ENCODE measurements at regions not wholly inside any gene's neighbourhood (a gene's known extent, or its start where the extent isn't known, plus 50 kb on each side); places are given as distances from the start of the nearest gene placed in this dataset.

DNA sequence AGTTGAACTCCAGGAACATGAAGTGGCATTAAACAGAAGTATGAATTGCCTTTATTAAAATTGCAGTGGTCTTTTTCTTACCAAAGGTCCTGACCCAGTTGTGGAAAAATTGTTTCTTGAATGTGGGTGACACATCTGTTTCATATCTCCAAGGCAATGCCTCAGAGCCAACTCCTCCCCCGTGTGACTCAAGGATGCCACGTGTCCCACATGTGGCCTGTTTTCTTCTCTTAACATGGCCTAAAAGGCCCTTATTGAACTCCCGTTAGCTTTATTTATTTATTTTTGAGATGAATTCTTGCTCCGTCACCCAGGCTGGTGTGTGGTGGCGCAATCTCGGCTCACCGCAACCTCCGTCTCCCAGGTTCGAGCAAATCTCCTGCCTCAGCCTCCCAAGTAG lies 128.4 kb upstream of the ESR1 start:
- WGBS, 2 donors = 83 to 84% methylated on average over 9 of the region's 9 CpGs
- no peak for TF ChIP-seq EP300 (IDR thresholded peaks at IDR 0.05)
- TF ChIP-seq, protein P1, sequence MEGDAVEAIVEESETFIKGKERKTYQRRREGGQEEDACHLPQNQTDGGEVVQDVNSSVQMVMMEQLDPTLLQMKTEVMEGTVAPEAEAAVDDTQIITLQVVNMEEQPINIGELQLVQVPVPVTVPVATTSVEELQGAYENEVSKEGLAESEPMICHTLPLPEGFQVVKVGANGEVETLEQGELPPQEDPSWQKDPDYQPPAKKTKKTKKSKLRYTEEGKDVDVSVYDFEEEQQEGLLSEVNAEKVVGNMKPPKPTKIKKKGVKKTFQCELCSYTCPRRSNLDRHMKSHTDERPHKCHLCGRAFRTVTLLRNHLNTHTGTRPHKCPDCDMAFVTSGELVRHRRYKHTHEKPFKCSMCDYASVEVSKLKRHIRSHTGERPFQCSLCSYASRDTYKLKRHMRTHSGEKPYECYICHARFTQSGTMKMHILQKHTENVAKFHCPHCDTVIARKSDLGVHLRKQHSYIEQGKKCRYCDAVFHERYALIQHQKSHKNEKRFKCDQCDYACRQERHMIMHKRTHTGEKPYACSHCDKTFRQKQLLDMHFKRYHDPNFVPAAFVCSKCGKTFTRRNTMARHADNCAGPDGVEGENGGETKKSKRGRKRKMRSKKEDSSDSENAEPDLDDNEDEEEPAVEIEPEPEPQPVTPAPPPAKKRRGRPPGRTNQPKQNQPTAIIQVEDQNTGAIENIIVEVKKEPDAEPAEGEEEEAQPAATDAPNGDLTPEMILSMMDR (IDR thresholded peaks at IDR 0.05) = no peak
- TF ChIP-seq POLR2A (IDR thresholded peaks at IDR 0.05) = no peak
- no peaks in the 10 kb centered on the region for H3K27me3 ChIP-seq
- H3K4me3 ChIP-seq = no peak overlapping the region
- no peak for DNase-seq (ENCODE audit: low spot score in 2 of 2)
- H3K4me1 ChIP-seq = peaks cover 0 to 15% (median 4%) of the 10 kb centered on the region in 4 donors
- no peak overlapping the region for H3K27ac ChIP-seq
- H3K36me3 ChIP-seq = no peaks in the 10 kb centered on the region
- no peaks in the 10 kb centered on the region for H3K9me3 ChIP-seq

DNA sequence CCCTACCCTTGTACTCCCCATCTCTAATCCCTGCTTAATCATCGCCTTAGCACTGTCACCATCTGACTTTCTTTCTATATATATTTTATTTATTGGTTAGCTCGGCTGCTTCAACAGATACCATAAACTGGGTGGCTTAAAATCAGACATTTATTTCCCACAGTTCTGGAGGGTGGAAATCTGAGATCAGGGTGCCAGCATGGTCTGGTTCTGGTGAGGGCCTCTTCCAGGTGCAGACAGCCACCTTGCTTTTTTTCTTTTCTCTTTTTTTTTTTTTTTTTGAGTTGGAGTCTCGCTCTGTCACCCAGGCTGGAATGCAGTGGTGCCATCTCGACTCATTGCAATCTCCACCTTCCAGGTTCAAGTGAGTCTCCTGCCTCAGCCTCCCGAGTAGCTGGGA lies 127.5 kb upstream of the ESR1 start:
- no peaks in the 10 kb centered on the region for H3K36me3 ChIP-seq
- no peak overlapping the region for H3K27ac ChIP-seq
- TF ChIP-seq EP300 (IDR thresholded peaks at IDR 0.05) = no peak
- DNase-seq (ENCODE audit: low spot score in 2 of 2) = no peak
- no peaks in the 10 kb centered on the region for H3K9me3 ChIP-seq
- WGBS, 2 donors = 83 to 100% methylated on average over 5 of the region's 5 CpGs
- no peaks in the 10 kb centered on the region for H3K27me3 ChIP-seq
- no peak overlapping the region for H3K4me3 ChIP-seq
- H3K4me1 ChIP-seq = peaks cover 0 to 15% (median 4%) of the 10 kb centered on the region in 4 donors

DNA sequence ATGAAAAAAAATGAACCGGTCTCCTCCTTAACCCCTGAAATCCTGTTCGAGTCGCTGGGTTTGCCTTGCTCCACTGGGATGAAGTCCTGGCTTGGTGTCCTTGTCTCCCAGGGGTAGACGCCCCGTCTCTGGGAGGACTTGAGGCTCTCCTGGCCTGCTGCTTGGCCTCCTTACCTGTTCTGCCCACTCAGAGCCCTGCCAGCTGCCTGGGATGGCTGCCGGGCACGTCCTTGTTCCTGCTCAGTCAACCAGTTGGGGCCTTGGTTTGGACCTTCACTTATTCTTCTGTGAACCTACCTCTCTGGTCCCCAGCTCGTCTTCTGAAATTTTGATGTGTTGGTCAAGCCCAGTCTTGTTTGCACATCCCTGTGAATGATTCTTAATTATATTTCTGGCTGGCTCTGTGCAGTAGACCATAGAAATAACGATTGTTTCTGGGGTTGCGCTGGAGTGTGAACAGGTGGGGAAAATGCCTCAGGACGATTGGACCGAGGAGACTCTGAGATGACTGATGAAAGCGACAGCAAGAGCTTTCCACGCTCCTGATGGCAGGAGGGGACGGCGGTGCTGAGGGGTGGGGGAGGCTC lies 126.5 kb upstream of the ESR1 start:
- 86 to 87% methylated on average over 16 of the region's 16 CpGs for WGBS, 2 donors
- Histone ChIP-seq H3K27ac (peak overlapping the region in 3 of 4 donors; percentile 21 to 68 (median 48)), H3K9me3 (no peaks in the 10 kb centered on the region), H3K4me3 (peak overlapping the region in 1 of 4 donors; percentile 39), H3K4me1 (peaks cover 0 to 15% (median 4%) of the 10 kb centered on the region in 4 donors), H3K27me3 (no peaks in the 10 kb centered on the region), H3K36me3 (no peaks in the 10 kb centered on the region)
- TF ChIP-seq POLR2A (IDR thresholded peaks at IDR 0.05) (no peak), EP300 (IDR thresholded peaks at IDR 0.05) (no peak)
- TF ChIP-seq, protein P1 (IDR thresholded peaks at IDR 0.05) = no peak
- DNase-seq (ENCODE audit: low spot score in 2 of 2) = no peak

DNA sequence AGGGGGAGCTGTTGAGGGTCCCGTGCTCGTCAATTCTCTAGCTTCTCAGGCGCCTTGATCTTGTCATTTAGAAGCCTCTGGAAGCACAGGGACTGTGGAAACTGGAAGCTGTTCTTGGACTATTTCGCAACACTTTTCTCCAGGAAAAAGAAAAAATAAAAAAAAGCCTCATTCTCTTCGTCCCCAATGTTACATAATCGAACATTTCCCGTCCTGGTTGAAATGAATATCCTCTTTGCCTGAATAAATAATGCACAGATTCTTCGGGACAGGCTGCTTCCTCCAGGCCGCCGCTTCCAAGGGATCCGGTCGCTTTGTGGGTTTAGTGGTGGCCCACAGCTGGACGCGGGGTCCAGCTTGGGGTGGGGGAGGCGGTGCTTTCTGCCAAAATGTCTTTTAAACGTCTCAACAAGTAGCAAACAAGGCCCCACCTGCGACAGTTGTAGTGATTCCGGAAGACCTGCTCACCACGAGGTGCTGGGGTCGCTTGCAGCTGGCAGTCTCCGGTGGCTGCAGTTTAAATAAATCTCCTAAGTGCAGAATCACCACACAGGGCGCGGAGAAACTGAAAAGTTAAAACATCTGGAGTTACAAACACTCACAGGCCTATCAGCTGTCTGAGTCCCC lies 125.9 kb upstream of the ESR1 start:
- DNase-seq (ENCODE audit: low spot score in 2 of 2) = no peak
- Histone ChIP-seq H3K4me1 (peaks cover 0 to 15% (median 4%) of the 10 kb centered on the region in 4 donors), H3K4me3 (peak overlapping the region in 2 of 4 donors; percentile 26 to 39), H3K9me3 (no peaks in the 10 kb centered on the region), H3K27me3 (no peaks in the 10 kb centered on the region), H3K36me3 (no peaks in the 10 kb centered on the region), H3K27ac (peak overlapping the region in 3 of 4 donors; percentile 21 to 68 (median 48))
- TF ChIP-seq, protein P1 (IDR thresholded peaks at IDR 0.05) = no peak
- TF ChIP-seq EP300 (IDR thresholded peaks at IDR 0.05) = peak in 1 of 2 donors; percentile 48
- no peak for TF ChIP-seq POLR2A (IDR thresholded peaks at IDR 0.05)
- 26 to 32% methylated on average over 23 of the region's 23 CpGs for WGBS, 2 donors

DNA sequence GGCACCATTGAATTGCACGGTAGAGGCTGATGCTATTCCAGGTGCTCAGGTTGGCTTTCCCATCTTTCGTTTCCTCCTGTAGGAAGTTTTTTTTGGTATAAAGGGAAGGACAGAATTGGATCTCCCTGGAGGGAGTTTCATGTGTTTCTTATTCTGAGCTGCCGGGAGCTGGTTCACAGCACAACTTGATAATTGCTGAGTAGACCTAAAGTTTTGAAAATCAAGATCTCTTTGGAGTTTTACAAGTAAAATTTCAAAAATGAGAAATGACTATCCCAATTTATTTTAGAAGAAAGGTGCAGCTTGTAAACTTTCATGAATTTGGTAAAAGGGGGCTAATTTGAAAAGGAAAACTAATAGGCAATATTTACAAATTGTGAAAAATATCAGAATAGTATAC lies 125.2 kb upstream of the ESR1 start:
- H3K9me3 ChIP-seq = no peaks in the 10 kb centered on the region
- no peak for TF ChIP-seq EP300 (IDR thresholded peaks at IDR 0.05)
- TF ChIP-seq POLR2A (IDR thresholded peaks at IDR 0.05) = no peak
- TF ChIP-seq, protein P1 (IDR thresholded peaks at IDR 0.05) = no peak
- H3K36me3 ChIP-seq = no peaks in the 10 kb centered on the region
- no peak overlapping the region for H3K4me3 ChIP-seq
- H3K27me3 ChIP-seq = no peaks in the 10 kb centered on the region
- DNase-seq (ENCODE audit: low spot score in 2 of 2) = no peak
- 46 to 57% methylated on average over 3 of the region's 3 CpGs for WGBS, 2 donors
- peak overlapping the region in 1 of 4 donors; percentile 68 for H3K27ac ChIP-seq
- peaks cover 0 to 15% (median 4%) of the 10 kb centered on the region in 4 donors for H3K4me1 ChIP-seq
